ENCODE measurements at regions not wholly inside any gene's neighbourhood (a gene's known extent, or its start where the extent isn't known, plus 50 kb on each side); places are given as distances from the start of the nearest gene placed in this dataset.
A peak's percentile ranks its signal among the peaks of the same experiment; 100 is the strongest.

DNA sequence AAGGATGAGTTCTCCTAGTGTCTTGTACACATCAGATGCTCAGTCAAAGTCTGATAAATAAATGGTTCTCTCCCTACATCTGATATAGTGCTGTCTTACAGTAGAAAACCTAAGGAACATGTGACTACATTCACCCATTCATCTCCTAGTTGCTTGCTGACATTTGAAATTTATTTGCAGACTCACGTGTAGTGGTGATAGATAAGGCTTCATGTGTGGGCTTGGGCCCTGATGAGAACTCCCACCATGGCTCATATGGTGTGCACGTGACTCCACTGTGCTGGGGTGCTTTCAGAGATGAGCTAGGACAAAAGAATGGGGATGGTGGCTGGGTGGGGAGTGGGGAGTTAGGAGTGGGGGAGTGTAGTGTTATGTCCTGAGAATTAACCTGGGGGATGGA is 287.3 kb downstream of the RPS24 start:
- H3K27ac ChIP-seq (ENCODE audit: low read depth in 2 of 2, low read length in 1 of 2) = no peak overlapping the region
- no peaks in the 10 kb centered on the region for H3K4me1 ChIP-seq (ENCODE audit: control insufficient read depth in 2 of 2, insufficient read depth in 2 of 2, low read length in 1 of 2)
- WGBS, 2 donors = 79 to 86% methylated on average over 2 of the region's 2 CpGs

DNA sequence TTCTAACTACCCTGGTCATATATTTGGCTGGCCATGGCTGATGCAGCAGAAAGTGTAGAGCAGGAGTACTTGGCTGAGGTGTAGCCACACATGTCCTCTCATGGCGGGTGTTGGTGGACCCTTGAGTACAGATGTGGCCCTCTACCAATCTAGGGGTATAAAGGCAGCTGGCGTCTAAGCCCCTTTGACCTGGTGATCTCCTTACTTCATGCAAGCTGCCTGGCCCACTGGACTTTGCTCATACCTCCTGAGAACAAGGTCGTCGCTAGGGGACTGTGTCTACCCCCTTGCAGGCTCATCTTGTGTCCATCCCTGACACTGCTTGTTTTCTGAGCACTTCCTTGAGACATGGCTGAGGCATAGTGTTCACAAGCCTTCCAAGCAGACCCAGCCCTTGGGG is 287.8 kb downstream of the RPS24 start:
- no peak overlapping the region for H3K27ac ChIP-seq (ENCODE audit: low read depth in 2 of 2, low read length in 1 of 2)
- no peaks in the 10 kb centered on the region for H3K27me3 ChIP-seq (ENCODE audit: control insufficient read depth in 1 of 2, insufficient read depth in 2 of 2, low read length in 2 of 2)
- H3K4me1 ChIP-seq (ENCODE audit: control insufficient read depth in 2 of 2, insufficient read depth in 2 of 2, low read length in 1 of 2) = no peaks in the 10 kb centered on the region
- H3K9me3 ChIP-seq (ENCODE audit: control insufficient read depth in 2 of 2, insufficient read depth in 1 of 2, low read depth in 1 of 2, low read length in 1 of 2) = no peaks in the 10 kb centered on the region
- H3K4me3 ChIP-seq (ENCODE audit: low read depth in 1 of 2, low read length in 2 of 2) = no peak overlapping the region
- 88 to 93% methylated on average over 4 of the region's 4 CpGs for WGBS, 2 donors
- H3K36me3 ChIP-seq (ENCODE audit: control insufficient read depth in 2 of 2, insufficient read depth in 2 of 2, low read length in 1 of 2) = no peaks in the 10 kb centered on the region

More for the DNA sequence above, 287.3 kb downstream of the RPS24 start:
- no peak overlapping the region for H3K4me3 ChIP-seq (ENCODE audit: low read depth in 1 of 2, low read length in 2 of 2)
- no peaks in the 10 kb centered on the region for H3K9me3 ChIP-seq (ENCODE audit: control insufficient read depth in 2 of 2, insufficient read depth in 1 of 2, low read depth in 1 of 2, low read length in 1 of 2)
- no peaks in the 10 kb centered on the region for H3K27me3 ChIP-seq (ENCODE audit: control insufficient read depth in 1 of 2, insufficient read depth in 2 of 2, low read length in 2 of 2)
- H3K36me3 ChIP-seq (ENCODE audit: control insufficient read depth in 2 of 2, insufficient read depth in 2 of 2, low read length in 1 of 2) = no peaks in the 10 kb centered on the region

DNA sequence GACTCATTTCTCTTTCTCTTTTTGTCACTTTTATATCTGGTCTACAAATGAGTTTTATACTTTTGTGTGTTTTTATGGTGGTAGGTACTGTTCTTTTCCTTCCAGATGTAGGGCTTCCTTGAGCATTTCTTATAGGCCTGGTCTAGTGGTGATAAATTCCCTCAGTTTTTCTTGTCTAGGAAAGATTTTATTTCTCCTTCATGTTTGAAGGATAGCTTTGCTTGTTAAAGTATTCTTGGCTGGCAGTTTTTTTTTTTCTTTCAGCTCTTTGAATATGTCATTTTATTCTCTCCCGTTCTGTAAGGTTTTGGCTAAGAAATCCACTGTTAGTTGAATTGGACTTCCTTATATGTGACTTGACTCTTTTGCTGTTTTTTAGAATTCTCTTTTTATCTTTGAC is 292.7 kb downstream of the RPS24 start:
- Histone ChIP-seq H3K27me3 (ENCODE audit: control insufficient read depth in 1 of 2, insufficient read depth in 2 of 2, low read length in 2 of 2) (no peaks in the 10 kb centered on the region), H3K27ac (ENCODE audit: low read depth in 2 of 2, low read length in 1 of 2) (no peak overlapping the region), H3K4me1 (ENCODE audit: control insufficient read depth in 2 of 2, insufficient read depth in 2 of 2, low read length in 1 of 2) (no peaks in the 10 kb centered on the region), H3K9me3 (ENCODE audit: control insufficient read depth in 2 of 2, insufficient read depth in 1 of 2, low read depth in 1 of 2, low read length in 1 of 2) (peaks cover 0 to 10% of the 10 kb centered on the region in 2 donors), H3K36me3 (ENCODE audit: control insufficient read depth in 2 of 2, insufficient read depth in 2 of 2, low read length in 1 of 2) (no peaks in the 10 kb centered on the region), H3K4me3 (ENCODE audit: low read depth in 1 of 2, low read length in 2 of 2) (no peak overlapping the region)
- 94 to 95% methylated on average over 1 of the region's 1 CpG for WGBS, 2 donors

DNA sequence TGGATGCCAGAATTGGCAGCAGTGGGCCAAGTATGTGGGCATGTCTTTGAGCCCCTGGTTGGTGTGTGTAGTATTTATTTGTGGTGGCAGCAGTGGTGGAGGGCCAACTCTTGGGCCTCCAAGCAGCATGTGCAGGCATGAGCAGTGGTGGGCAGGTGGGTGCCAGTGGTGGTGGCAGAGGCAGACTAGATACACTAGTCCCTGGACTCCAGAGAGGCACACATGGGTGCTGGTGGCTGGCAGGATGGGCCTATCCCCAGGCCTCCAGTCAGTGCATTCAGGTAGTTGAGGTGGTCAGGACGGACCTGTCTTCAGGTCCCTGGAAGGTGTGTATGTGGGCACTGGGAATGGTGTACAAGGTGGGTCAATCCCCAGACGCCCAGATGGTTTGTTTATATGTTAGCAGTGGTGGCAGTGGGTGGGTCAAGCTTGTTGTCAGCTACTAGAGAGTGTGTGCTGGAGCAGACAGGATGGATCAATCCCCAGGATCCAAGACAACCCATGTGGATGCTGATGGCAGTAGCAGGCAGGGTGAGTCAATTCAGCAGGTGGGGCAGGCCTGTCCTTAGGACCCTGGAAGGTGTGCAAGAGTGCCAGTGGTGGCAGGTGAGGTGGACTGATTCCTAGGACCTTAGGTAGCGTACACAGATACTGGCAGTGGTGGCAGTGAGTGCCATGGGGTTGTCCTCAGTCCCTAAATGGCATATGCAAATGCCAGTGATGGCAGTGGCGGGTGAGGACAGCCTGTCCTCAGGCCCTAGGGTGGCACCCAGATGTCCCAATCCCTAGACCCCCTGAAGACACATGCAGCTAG is 294.3 kb downstream of the RPS24 start:
- peaks cover 0 to 10% of the 10 kb centered on the region in 2 donors for H3K9me3 ChIP-seq (ENCODE audit: control insufficient read depth in 2 of 2, insufficient read depth in 1 of 2, low read depth in 1 of 2, low read length in 1 of 2)
- 82 to 84% methylated on average over 4 of the region's 4 CpGs for WGBS, 2 donors
- no peak overlapping the region for H3K4me3 ChIP-seq (ENCODE audit: low read depth in 1 of 2, low read length in 2 of 2)
- H3K27me3 ChIP-seq (ENCODE audit: control insufficient read depth in 1 of 2, insufficient read depth in 2 of 2, low read length in 2 of 2) = no peaks in the 10 kb centered on the region
- H3K4me1 ChIP-seq (ENCODE audit: control insufficient read depth in 2 of 2, insufficient read depth in 2 of 2, low read length in 1 of 2) = no peaks in the 10 kb centered on the region
- no peaks in the 10 kb centered on the region for H3K36me3 ChIP-seq (ENCODE audit: control insufficient read depth in 2 of 2, insufficient read depth in 2 of 2, low read length in 1 of 2)
- no peak overlapping the region for H3K27ac ChIP-seq (ENCODE audit: low read depth in 2 of 2, low read length in 1 of 2)

DNA sequence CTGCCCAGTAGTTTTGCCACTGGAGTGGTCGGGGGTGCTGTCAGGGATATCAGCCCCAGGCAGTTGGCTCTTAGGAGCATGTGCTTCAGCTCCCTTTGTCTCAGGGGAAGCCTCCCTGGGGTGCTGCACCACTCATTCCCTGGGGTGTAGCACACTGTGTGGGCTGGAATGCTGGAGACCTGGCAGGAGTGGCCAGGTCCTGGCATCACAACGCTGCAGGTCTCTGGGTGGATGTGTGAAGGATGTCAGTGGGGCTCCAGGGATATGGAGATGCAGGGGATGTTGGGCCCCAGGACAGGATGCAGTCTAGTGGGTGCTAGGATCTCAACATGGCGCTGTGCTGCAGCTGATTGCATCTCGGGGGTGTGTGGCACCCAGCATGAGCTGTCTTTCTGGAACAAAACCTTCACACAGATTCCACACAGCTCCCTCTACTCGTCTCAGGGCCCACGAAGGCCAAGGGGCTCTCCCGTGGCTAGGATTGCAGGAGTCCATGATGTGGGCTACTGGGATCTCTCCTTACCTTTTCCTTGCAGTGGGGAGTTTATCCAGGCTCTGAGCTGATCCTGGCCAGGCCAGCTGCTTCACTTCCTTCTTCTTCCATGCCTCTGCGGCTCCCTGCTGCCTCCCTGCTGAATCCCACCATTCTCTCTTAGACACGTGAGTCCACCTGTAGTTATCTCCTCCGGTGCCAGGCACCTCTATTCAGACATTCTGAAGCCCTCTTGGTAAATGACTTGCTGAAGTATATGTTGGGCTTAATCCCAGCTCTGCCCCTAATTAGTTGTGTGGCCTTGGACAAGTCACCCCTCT is 295.1 kb downstream of the RPS24 start:
- Histone ChIP-seq H3K27me3 (ENCODE audit: control insufficient read depth in 1 of 2, insufficient read depth in 2 of 2, low read length in 2 of 2) (no peaks in the 10 kb centered on the region), H3K27ac (ENCODE audit: low read depth in 2 of 2, low read length in 1 of 2) (no peak overlapping the region), H3K36me3 (ENCODE audit: control insufficient read depth in 2 of 2, insufficient read depth in 2 of 2, low read length in 1 of 2) (no peaks in the 10 kb centered on the region), H3K9me3 (ENCODE audit: control insufficient read depth in 2 of 2, insufficient read depth in 1 of 2, low read depth in 1 of 2, low read length in 1 of 2) (peaks cover 0 to 10% of the 10 kb centered on the region in 2 donors), H3K4me1 (ENCODE audit: control insufficient read depth in 2 of 2, insufficient read depth in 2 of 2, low read length in 1 of 2) (no peaks in the 10 kb centered on the region), H3K4me3 (ENCODE audit: low read depth in 1 of 2, low read length in 2 of 2) (no peak overlapping the region)
- WGBS, 2 donors = 85 to 87% methylated on average over 10 of the region's 10 CpGs

DNA sequence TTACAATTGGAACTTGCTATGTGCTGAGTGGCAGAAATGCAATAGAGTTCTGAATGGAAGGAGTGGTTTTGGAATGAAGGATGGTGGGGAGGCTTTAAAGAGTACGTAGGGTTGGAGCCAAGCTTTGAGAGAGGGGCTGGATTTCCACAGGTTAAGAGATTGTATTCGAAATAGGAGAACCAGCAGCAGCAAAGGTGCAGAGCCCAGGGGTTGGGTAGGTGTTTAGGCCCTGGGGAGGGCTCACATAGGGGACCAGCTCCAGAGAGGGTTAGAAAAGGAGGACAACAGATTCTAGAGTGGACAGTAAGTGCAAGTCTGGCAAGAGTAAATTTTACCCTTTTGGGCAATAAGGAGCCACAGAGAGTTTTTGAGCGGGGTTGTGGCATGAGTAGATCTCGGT is 297.2 kb downstream of the RPS24 start:
- peaks cover 0 to 3% of the 10 kb centered on the region in 2 donors for H3K4me1 ChIP-seq (ENCODE audit: control insufficient read depth in 2 of 2, insufficient read depth in 2 of 2, low read length in 1 of 2)
- H3K27me3 ChIP-seq (ENCODE audit: control insufficient read depth in 1 of 2, insufficient read depth in 2 of 2, low read length in 2 of 2) = no peaks in the 10 kb centered on the region
- 84 to 88% methylated on average over 4 of the region's 4 CpGs for WGBS, 2 donors
- H3K36me3 ChIP-seq (ENCODE audit: control insufficient read depth in 2 of 2, insufficient read depth in 2 of 2, low read length in 1 of 2) = no peaks in the 10 kb centered on the region
- peaks cover 0 to 10% of the 10 kb centered on the region in 2 donors for H3K9me3 ChIP-seq (ENCODE audit: control insufficient read depth in 2 of 2, insufficient read depth in 1 of 2, low read depth in 1 of 2, low read length in 1 of 2)
- no peak overlapping the region for H3K4me3 ChIP-seq (ENCODE audit: low read depth in 1 of 2, low read length in 2 of 2)
- H3K27ac ChIP-seq (ENCODE audit: low read depth in 2 of 2, low read length in 1 of 2) = peak overlapping the region in 1 of 2 donors; percentile 3

DNA sequence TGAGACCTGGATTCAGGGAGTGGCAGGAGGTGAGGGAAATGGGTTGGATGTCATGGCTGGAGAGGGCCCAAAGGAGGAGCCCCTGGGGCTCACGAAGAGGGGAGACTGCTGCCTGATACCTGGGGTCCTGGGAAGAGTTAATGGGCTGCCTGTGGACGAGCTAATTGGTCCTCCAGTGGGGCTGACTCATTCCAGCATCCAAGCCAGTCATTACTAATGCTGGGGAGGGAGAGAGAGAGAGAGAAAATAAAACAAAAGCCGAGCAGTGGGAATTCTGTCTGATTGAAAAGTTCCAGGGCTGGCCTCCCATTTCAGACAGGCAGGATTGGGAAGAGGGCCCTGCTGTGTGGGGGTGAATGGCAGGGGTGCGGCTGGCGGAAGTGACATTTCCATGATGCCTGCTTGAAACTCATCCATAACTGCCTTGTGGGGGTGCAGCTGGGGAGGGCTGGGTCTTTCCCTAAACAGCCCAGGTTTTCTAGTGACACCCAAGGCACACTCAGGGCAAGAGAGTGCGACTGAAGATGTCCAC is 297.8 kb downstream of the RPS24 start:
- no peaks in the 10 kb centered on the region for H3K27me3 ChIP-seq (ENCODE audit: control insufficient read depth in 1 of 2, insufficient read depth in 2 of 2, low read length in 2 of 2)
- H3K4me1 ChIP-seq (ENCODE audit: control insufficient read depth in 2 of 2, insufficient read depth in 2 of 2, low read length in 1 of 2) = peaks cover 0 to 7% of the 10 kb centered on the region in 2 donors
- H3K27ac ChIP-seq (ENCODE audit: low read depth in 2 of 2, low read length in 1 of 2) = peak overlapping the region; percentile 3 to 15
- no peak overlapping the region for H3K4me3 ChIP-seq (ENCODE audit: low read depth in 1 of 2, low read length in 2 of 2)
- H3K36me3 ChIP-seq (ENCODE audit: control insufficient read depth in 2 of 2, insufficient read depth in 2 of 2, low read length in 1 of 2) = no peaks in the 10 kb centered on the region
- peaks cover 0 to 10% of the 10 kb centered on the region in 2 donors for H3K9me3 ChIP-seq (ENCODE audit: control insufficient read depth in 2 of 2, insufficient read depth in 1 of 2, low read depth in 1 of 2, low read length in 1 of 2)
- WGBS, 2 donors = 63 to 68% methylated on average over 6 of the region's 6 CpGs

DNA sequence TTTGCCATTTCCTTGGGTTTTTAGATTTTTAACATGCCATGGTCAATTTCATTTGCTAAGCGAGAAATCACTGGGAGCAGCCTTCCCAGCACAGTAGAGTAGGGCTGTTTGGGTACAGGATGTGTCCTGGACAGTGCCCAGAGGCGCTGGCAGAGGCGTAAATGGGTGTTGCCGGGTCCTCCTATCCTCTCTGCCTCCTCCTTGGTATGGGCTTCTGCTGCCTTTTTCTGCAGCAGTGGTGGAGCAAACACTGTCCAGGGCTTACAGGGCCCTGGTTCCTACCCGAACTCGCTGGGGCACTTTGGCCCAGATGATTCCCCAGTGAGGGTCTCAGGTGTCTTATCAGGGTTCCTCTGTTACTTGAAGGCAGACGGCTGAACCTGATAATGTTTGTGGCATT is 298.3 kb downstream of the RPS24 start:
- Histone ChIP-seq H3K27me3 (ENCODE audit: control insufficient read depth in 1 of 2, insufficient read depth in 2 of 2, low read length in 2 of 2) (no peaks in the 10 kb centered on the region), H3K4me3 (ENCODE audit: low read depth in 1 of 2, low read length in 2 of 2) (no peak overlapping the region), H3K4me1 (ENCODE audit: control insufficient read depth in 2 of 2, insufficient read depth in 2 of 2, low read length in 1 of 2) (peaks cover 0 to 8% of the 10 kb centered on the region in 2 donors), H3K36me3 (ENCODE audit: control insufficient read depth in 2 of 2, insufficient read depth in 2 of 2, low read length in 1 of 2) (no peaks in the 10 kb centered on the region), H3K9me3 (ENCODE audit: control insufficient read depth in 2 of 2, insufficient read depth in 1 of 2, low read depth in 1 of 2, low read length in 1 of 2) (peaks cover 0 to 10% of the 10 kb centered on the region in 2 donors), H3K27ac (ENCODE audit: low read depth in 2 of 2, low read length in 1 of 2) (no peak overlapping the region)
- WGBS, 2 donors = 81 to 86% methylated on average over 7 of the region's 7 CpGs

DNA sequence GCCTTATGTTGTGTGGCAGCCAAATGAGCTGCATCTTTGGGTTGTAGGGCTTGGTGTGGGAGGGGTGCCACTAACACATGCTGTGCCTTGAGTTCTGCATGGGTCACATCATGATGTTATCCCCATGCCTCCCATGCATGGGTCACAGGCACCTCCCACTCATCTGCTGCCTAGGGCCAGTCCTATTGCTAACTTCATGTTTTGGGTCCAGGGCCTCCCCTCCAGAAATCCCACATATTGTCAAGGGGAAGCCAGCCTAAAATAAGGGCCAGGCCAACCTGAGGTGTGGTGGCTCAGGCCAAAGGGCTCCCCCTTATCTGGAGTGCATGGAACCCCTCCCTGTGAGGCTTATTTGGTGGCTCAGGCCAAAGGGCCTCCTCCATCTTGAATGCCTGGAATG is 299.0 kb downstream of the RPS24 start:
- peaks cover 0 to 7% of the 10 kb centered on the region in 2 donors for H3K9me3 ChIP-seq (ENCODE audit: control insufficient read depth in 2 of 2, insufficient read depth in 1 of 2, low read depth in 1 of 2, low read length in 1 of 2)
- peaks cover 0 to 8% of the 10 kb centered on the region in 2 donors for H3K4me1 ChIP-seq (ENCODE audit: control insufficient read depth in 2 of 2, insufficient read depth in 2 of 2, low read length in 1 of 2)
- no peak overlapping the region for H3K27ac ChIP-seq (ENCODE audit: low read depth in 2 of 2, low read length in 1 of 2)
- no peaks in the 10 kb centered on the region for H3K36me3 ChIP-seq (ENCODE audit: control insufficient read depth in 2 of 2, insufficient read depth in 2 of 2, low read length in 1 of 2)
- no peak overlapping the region for H3K4me3 ChIP-seq (ENCODE audit: low read depth in 1 of 2, low read length in 2 of 2)
- H3K27me3 ChIP-seq (ENCODE audit: control insufficient read depth in 1 of 2, insufficient read depth in 2 of 2, low read length in 2 of 2) = no peaks in the 10 kb centered on the region

Data from esophagus (tissue), 2 donors.